PC-3 (cell line): ENCODE measurements at regions not wholly inside any gene's neighbourhood (a gene's known extent, or its start where the extent isn't known, plus 50 kb on each side); places are given as distances from the start of the nearest gene placed in this dataset.

Source experiments
- ATAC-seq: fragments of 200-7000 bp; cut with Tn5 transposase; 2 replicates; pipeline ENCODE4 v1.9.1; 2020; ENCODE audit warnings: mild to moderate bottlenecking, moderate library complexity
- BruUV-seq: library from RNA; stranded (reverse); fragments of 400-500 nt; replicated peaks from 2 replicates; lab custom pipeline; 2021; lab: Mats Ljungman, UMichigan
- CTCF ChIA-PET: fragments of 300-600 bp; sonication (Branson Sonifier 250); formaldehyde crosslinking; loops from one replicate; lab custom pipeline; 2022; ENCODE audit warnings: antibody characterized with exemption; lab: Charles Lee
- POLR2A ChIA-PET: fragments of 300-600 bp; sonication (Branson Sonifier 250); formaldehyde crosslinking; loops from one replicate; lab custom pipeline; 2022; ENCODE audit warnings: antibody characterized with exemption; ENCODE audit not compliant: unreplicated experiment; lab: Charles Lee
- DNase-seq: peaks from one replicate; pipeline ENCODE4 v3.0.0-alpha.2; 2015
- H2AFZ ChIP-seq: fragments of 300-600 bp; sonication (generic); 2 replicates; pipeline ENCODE4 v1.6.0; 2016; ENCODE audit warnings: antibody characterized with exemption, low read length
- H3F3A ChIP-seq: fragments of 300-600 bp; sonication (generic); one replicate; pipeline ENCODE4 v1.6.0; 2017; ENCODE audit warnings: antibody characterized with exemption, low read length, control low read depth, mild to moderate bottlenecking; ENCODE audit not compliant: unreplicated experiment
- H3K27ac ChIP-seq: fragments of 300-600 bp; sonication (generic); 2 replicates; pipeline ENCODE4 v1.5.1; 2016; ENCODE audit warnings: mild to moderate bottlenecking, low read length
- H3K27me3 ChIP-seq: fragments of 300-600 bp; sonication (generic); 2 replicates; pipeline ENCODE4 v1.6.1; 2016; ENCODE audit warnings: low read length, mixed read lengths
- H3K36me3 ChIP-seq: fragments of 300-600 bp; sonication (generic); 2 replicates; pipeline ENCODE4 v1.6.1; 2016; ENCODE audit warnings: low read depth, mixed run types, low read length, mixed read lengths
- H3K4me1 ChIP-seq: fragments of 300-600 bp; sonication (generic); 2 replicates; pipeline ENCODE4 v1.5.1; 2016; ENCODE audit warnings: low read length; ENCODE audit not compliant: insufficient read depth
- H3K4me2 ChIP-seq: fragments of 300-600 bp; sonication (generic); 2 replicates; pipeline ENCODE4 v1.6.0; 2016; ENCODE audit warnings: low read length
- H3K4me3 ChIP-seq: fragments of 300-600 bp; sonication (generic); 2 replicates; pipeline ENCODE4 v1.5.1; 2016; ENCODE audit warnings: mild to moderate bottlenecking, low read length, mixed read lengths
- H3K79me2 ChIP-seq: fragments of 300-600 bp; sonication (generic); 2 replicates; pipeline ENCODE4 v1.6.1; 2017; ENCODE audit warnings: low read length, mixed read lengths
- H3K9ac ChIP-seq: fragments of 300-600 bp; sonication (generic); 2 replicates; pipeline ENCODE4 v1.6.0; 2016; ENCODE audit warnings: mild to moderate bottlenecking, low read length
- H3K9me2 ChIP-seq: fragments of 300-600 bp; sonication (generic); replicated peaks from 2 replicates; pipeline ENCODE4 v1.6.1; 2016; ENCODE audit warnings: mixed run types, low read length, mixed read lengths
- H3K9me3 ChIP-seq: fragments of 300-600 bp; sonication (generic); 2 replicates; pipeline ENCODE4 v1.6.1; 2016; ENCODE audit warnings: low read length, mixed read lengths
- H4K20me1 ChIP-seq: fragments of 300-600 bp; sonication (generic); 2 replicates; pipeline ENCODE4 v1.6.1; 2016; ENCODE audit warnings: low read length, mixed read lengths
- EZH2 ChIP-seq: fragments of 300-600 bp; sonication (generic); IDR thresholded peaks from one replicate; pipeline ENCODE4 v1.6.1; 2017; ENCODE audit warnings: antibody characterized with exemption, mild to moderate bottlenecking, low read length; ENCODE audit not compliant: unreplicated experiment
- EZH2phosphoT487 ChIP-seq: fragments of 300-600 bp; sonication (generic); IDR thresholded peaks from 2 replicates; pipeline ENCODE4 v1.6.1; 2018; ENCODE audit warnings: mild to moderate bottlenecking, antibody characterized with exemption, low read length, borderline replicate concordance
- intact Hi-C: fragments of 100-400 bp; cut with micrococcal nuclease; formaldehyde crosslinking; loops from 2 replicates; pipeline ENCODE4 v1.9.0; 2023
- TF ChIP-seq, protein P1 (sequence below): fragments of 300-600 bp; sonication (generic); conservative IDR thresholded peaks from 2 replicates; pipeline ENCODE4 v1.5.1; 2017; ENCODE audit warnings: antibody characterized with exemption, low read depth, mild to moderate bottlenecking, low read length

DNA sequence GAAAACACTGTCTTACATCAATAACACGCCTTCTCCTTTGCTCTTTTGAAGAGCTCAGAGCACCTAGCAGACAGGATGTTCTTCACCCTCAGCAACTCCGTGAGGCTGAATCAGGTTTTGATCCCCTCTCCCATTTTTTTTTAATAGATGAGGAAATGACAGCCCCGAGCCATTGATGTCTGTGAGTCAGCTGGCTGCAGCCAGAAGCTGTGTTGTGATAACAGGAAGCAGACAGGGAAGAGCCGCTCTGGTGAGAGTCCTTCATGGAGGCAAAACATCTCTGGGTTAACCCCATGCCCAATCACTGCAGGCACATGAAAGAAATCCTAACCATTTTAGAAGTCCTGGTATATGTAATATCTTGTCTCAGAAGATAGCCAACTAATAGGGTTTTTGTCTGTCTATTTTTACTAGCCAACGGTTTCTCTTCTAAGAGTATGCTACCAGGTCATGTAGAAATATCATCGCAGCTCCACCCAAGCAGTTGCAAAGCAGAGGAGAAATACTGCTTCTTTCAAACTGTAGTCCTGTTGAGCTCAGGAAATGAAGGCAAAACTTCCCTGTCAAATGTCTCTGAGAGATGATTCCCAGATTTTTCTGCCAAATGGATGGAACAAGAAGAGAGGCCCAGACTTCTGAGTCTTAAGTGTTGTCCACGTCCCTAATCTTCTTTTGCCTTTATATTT lies 568.9 kb downstream of the CCDC171 start:
- ATAC-seq (peak; percentile 56), DNase-seq (peak; percentile 28)
- POLR2A ChIA-PET, result no interaction called here
- H3K36me3 ChIP-seq, result no peaks in the 10 kb centered on the region
- no peaks in the 10 kb centered on the region for H4K20me1 ChIP-seq
- H3K27ac ChIP-seq, result no peak overlapping the region
- H2AFZ ChIP-seq, result no peak overlapping the region
- H3K79me2 ChIP-seq, result no peaks in the 10 kb centered on the region
- H3K4me3 ChIP-seq, result no peak overlapping the region
- H3K4me1 ChIP-seq, result peaks cover 15% of the 10 kb centered on the region
- H3K9me2 ChIP-seq, result no peaks in the 10 kb centered on the region
- CTCF ChIA-PET, result no interaction called here
- TF ChIP-seq, protein P1, sequence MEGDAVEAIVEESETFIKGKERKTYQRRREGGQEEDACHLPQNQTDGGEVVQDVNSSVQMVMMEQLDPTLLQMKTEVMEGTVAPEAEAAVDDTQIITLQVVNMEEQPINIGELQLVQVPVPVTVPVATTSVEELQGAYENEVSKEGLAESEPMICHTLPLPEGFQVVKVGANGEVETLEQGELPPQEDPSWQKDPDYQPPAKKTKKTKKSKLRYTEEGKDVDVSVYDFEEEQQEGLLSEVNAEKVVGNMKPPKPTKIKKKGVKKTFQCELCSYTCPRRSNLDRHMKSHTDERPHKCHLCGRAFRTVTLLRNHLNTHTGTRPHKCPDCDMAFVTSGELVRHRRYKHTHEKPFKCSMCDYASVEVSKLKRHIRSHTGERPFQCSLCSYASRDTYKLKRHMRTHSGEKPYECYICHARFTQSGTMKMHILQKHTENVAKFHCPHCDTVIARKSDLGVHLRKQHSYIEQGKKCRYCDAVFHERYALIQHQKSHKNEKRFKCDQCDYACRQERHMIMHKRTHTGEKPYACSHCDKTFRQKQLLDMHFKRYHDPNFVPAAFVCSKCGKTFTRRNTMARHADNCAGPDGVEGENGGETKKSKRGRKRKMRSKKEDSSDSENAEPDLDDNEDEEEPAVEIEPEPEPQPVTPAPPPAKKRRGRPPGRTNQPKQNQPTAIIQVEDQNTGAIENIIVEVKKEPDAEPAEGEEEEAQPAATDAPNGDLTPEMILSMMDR, result no peak
- no peak for TF ChIP-seq EZH2phosphoT487
- no peak for TF ChIP-seq EZH2
- H3K9me3 ChIP-seq, result no peaks in the 10 kb centered on the region
- no peak overlapping the region for H3K4me2 ChIP-seq
- H3K27me3 ChIP-seq, result no peaks in the 10 kb centered on the region
- intact Hi-C loops, result no loop called here
- no peaks in the 10 kb centered on the region for H3F3A ChIP-seq
- BruUV-seq, result no TSS peak
- no peak overlapping the region for H3K9ac ChIP-seq

DNA sequence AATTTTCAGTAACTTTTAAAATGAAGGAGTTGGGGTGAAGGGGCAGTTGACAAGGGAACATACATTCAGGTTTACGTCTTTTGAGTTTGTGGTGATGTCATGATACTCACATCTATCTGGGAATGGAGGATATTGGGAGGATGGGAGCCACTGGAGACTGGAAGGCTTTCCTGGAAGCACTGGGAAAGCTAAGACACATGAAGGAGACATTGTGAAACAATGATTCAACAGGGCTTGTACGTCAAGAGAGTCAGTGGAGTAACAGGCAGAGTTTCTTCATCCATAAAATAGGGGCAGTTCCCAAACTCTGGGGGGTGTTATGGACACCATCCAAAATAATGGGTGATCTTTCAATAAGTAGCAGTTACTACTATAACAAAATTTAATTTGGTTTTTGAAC lies 572.8 kb downstream of the CCDC171 start:
- Histone ChIP-seq H3K27me3 (no peaks in the 10 kb centered on the region), H2AFZ (no peak overlapping the region), H3K9me3 (no peaks in the 10 kb centered on the region), H3K36me3 (no peaks in the 10 kb centered on the region), H3K4me3 (no peak overlapping the region), H3K4me2 (no peak overlapping the region), H4K20me1 (no peaks in the 10 kb centered on the region), H3K27ac (peak overlapping the region; percentile 42), H3K79me2 (no peaks in the 10 kb centered on the region), H3K9me2 (no peaks in the 10 kb centered on the region), H3F3A (no peaks in the 10 kb centered on the region), H3K4me1 (peaks cover 9% of the 10 kb centered on the region), H3K9ac (no peak overlapping the region)
- no peak for ATAC-seq
- TF ChIP-seq EZH2phosphoT487 (no peak), EZH2 (no peak)
- TF ChIP-seq, protein P1, result no peak
- intact Hi-C loops, result no loop called here
- ChIA-PET CTCF (no interaction called here), POLR2A (no interaction called here)
- DNase-seq, result no peak
- BruUV-seq, result no TSS peak

DNA sequence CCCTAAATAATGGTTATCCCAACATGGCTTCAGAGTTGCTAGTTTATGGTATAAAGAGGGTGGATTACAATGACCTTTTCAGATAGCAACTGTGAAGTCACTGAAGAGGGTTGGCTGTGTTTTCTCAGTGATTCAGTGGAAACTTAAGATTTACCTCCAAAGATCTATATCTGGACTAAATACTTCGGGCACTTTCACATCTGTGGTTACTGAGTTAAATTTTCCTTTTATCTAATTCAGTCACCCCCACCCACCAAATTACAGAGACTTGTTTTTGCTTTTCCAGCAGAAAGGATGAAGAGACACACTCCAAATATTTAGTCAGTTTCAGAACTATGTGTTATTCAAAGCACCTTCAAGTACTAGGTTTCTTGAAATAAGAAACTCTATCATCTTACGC lies 573.2 kb downstream of the CCDC171 start:
- Histone ChIP-seq H3K27me3 (no peaks in the 10 kb centered on the region), H4K20me1 (no peaks in the 10 kb centered on the region), H3K9me3 (no peaks in the 10 kb centered on the region), H3K9ac (peak overlapping the region; percentile 21; the same call in 1 of the 2 replicates), H3K4me2 (no peak overlapping the region), H3K9me2 (no peaks in the 10 kb centered on the region), H3K79me2 (no peaks in the 10 kb centered on the region), H3K4me1 (peaks cover 9% of the 10 kb centered on the region), H3F3A (no peaks in the 10 kb centered on the region), H3K4me3 (no peak overlapping the region), H3K36me3 (no peaks in the 10 kb centered on the region), H3K27ac (peak overlapping the region; percentile 60), H2AFZ (no peak overlapping the region)
- no TSS peak for BruUV-seq
- intact Hi-C loops, result no loop called here
- ChIA-PET CTCF (no interaction called here), POLR2A (no interaction called here)
- no peak for ATAC-seq
- peak; percentile 41 for DNase-seq
- TF ChIP-seq EZH2 (no peak), EZH2phosphoT487 (no peak)
- TF ChIP-seq, protein P1, result no peak
